SK-N-MC (cell line): ENCODE measurements at regions not wholly inside any gene's neighbourhood (a gene's known extent, or its start where the extent isn't known, plus 50 kb on each side); places are given as distances from the start of the nearest gene placed in this dataset.

Experiments
- EZH2 ChIP-seq: fragments of 200-600 bp; sonication (generic); IDR thresholded peaks from one replicate; pipeline ENCODE4 v1.6.1; 2017; ENCODE audit warnings: antibody characterized with exemption
- FOXP2 ChIP-seq: optimal IDR thresholded peaks from 2 replicates; pipeline ENCODE3; 2011; ENCODE audit warnings: mild to moderate bottlenecking, moderate library complexity; ENCODE audit not compliant: insufficient read depth; ENCODE audit errors: extremely low read length, control extremely low read depth
- POLR2AphosphoS5 ChIP-seq: IDR thresholded peaks from 2 replicates; pipeline ENCODE4 v1.6.1; 2012; ENCODE audit warnings: mild to moderate bottlenecking, low read depth, low read length, borderline replicate concordance

DNA sequence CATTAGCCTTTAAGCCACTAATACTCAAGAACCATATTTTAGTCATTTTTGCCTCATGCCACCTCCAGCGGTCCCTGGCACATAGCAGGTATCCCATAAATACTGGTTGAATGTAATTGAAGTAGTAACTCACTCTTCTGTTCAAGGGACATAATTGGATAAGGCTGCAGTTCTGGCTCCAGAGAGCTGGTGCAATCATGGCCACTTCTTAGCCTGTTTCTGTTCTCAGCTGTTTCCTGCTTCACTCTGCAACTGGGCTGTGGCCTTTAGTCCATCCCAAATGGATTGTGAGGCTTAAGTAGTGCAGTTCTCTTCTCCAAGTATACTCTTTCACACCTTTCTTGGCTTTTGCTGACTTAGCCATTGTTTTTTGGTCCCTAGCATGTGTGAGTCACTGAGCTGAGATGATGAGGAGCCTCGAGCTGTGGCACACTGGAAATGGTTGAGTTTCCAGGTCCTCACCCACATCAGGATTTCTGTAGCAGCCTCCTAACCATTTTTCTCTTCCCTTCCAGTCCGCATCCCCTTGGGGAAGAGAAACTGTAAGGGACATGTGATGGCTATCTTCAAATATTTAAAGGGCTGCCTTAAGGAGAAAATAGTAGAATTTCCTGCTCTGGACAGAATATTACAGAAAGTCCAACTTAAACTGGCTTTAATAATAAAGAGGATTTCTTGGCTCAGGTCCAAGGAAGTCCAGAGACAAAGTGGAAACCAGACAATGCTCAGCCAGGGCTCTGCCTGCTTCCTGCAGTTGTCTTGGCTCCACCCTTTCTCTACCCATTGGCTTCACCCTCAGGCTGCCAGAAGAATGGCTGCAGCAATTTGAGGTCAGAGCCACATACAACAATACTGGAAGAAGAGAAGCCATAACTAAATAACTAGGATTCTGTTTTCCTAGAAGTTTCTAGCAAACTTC, 305.4 kb upstream of the ROPN1 start:
- TF ChIP-seq POLR2AphosphoS5: no peak
- no peak for TF ChIP-seq EZH2
- no peak for TF ChIP-seq FOXP2
